ENCODE measurements at regions not wholly inside any gene's neighbourhood (a gene's known extent, or its start where the extent isn't known, plus 50 kb on each side); places are given as distances from the start of the nearest gene placed in this dataset.

GRCh38 chr3:144677103-144677502 lies 705.5 kb downstream of the DIPK2A start:
- no peak overlapping the region for H3K27ac ChIP-seq
- DNase-seq = no peak
- no peaks in the 10 kb centered on the region for H3K27me3 ChIP-seq
- TF ChIP-seq POLR2A (IDR thresholded peaks at IDR 0.05) (no peak), CTCF (IDR thresholded peaks at IDR 0.05) (no peak)
- intact Hi-C loops (cut with DNase I; ENCODE audit: low total_unique reads) = no loop called here
- H3K9me3 ChIP-seq = no peaks in the 10 kb centered on the region
- no peaks in the 10 kb centered on the region for H3K36me3 ChIP-seq (ENCODE audit: low read depth, missing control alignments)
- 30 to 55% methylated on average over 1 of the region's 1 CpG for WGBS, 2 donors
- no peaks in the 10 kb centered on the region for H3K4me1 ChIP-seq
- no peak overlapping the region for H3K4me3 ChIP-seq

GRCh38 chr3:144683065-144683464 lies 711.4 kb downstream of the DIPK2A start:
- Histone ChIP-seq H3K27me3 (no peaks in the 10 kb centered on the region), H3K9me3 (no peaks in the 10 kb centered on the region), H3K4me3 (no peak overlapping the region), H3K4me1 (no peaks in the 10 kb centered on the region), H3K27ac (no peak overlapping the region), H3K36me3 (ENCODE audit: low read depth, missing control alignments) (no peaks in the 10 kb centered on the region)
- no peak for TF ChIP-seq CTCF (IDR thresholded peaks at IDR 0.05)
- no peak for TF ChIP-seq POLR2A (IDR thresholded peaks at IDR 0.05)
- intact Hi-C loops (cut with DNase I; ENCODE audit: low total_unique reads) = no loop called here
- 93 to 97% methylated on average over 1 of the region's 1 CpG for WGBS, 2 donors
- no peak for DNase-seq

GRCh38 chr3:144687862-144688261 lies 716.2 kb downstream of the DIPK2A start:
- no peaks in the 10 kb centered on the region for H3K9me3 ChIP-seq
- peak; percentile 16 for DNase-seq
- WGBS, 2 donors = 59 to 66% methylated on average over 4 of the region's 4 CpGs
- no peak overlapping the region for H3K4me3 ChIP-seq
- H3K27ac ChIP-seq = no peak overlapping the region
- no peaks in the 10 kb centered on the region for H3K36me3 ChIP-seq (ENCODE audit: low read depth, missing control alignments)
- intact Hi-C loops (cut with DNase I; ENCODE audit: low total_unique reads) = no loop called here
- H3K27me3 ChIP-seq = no peaks in the 10 kb centered on the region
- TF ChIP-seq POLR2A (IDR thresholded peaks at IDR 0.05) = no peak
- no peak for TF ChIP-seq CTCF (IDR thresholded peaks at IDR 0.05)
- no peaks in the 10 kb centered on the region for H3K4me1 ChIP-seq

DNA sequence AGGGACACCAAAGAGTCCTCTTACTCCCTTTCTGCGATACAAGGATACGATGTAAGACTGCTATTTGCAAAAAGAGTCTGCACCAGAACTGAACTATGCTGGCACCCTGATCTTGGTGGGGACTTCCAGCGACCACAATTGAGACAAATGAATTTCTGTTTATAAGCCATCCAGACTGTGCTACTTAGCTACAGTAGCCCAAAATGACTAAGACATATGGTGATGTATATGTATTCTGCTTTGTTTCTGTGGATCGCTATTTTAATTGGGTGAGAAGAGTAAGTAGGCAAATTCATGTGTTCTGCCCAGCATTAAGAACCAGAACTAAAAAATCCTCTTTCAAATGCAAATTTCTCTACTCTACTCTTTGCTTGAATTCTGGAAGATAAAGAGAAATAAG lies 720.9 kb downstream of the DIPK2A start:
- Histone ChIP-seq H3K4me3 (no peak overlapping the region), H3K4me1 (no peaks in the 10 kb centered on the region), H3K36me3 (ENCODE audit: low read depth, missing control alignments) (no peaks in the 10 kb centered on the region), H3K27me3 (no peaks in the 10 kb centered on the region), H3K9me3 (no peaks in the 10 kb centered on the region), H3K27ac (no peak overlapping the region)
- DNase-seq = no peak
- TF ChIP-seq CTCF (IDR thresholded peaks at IDR 0.05) = no peak
- TF ChIP-seq POLR2A (IDR thresholded peaks at IDR 0.05) = no peak
- intact Hi-C loops (cut with DNase I; ENCODE audit: low total_unique reads) = no loop called here
- whole genome bisulfite sequencing, 2 donors = 69 to 80% methylated on average over 4 of the region's 4 CpGs

GRCh38 chr3:144708437-144708836 lies 736.8 kb downstream of the DIPK2A start:
- intact Hi-C loops (cut with DNase I; ENCODE audit: low total_unique reads) = no loop called here

More at GRCh38 chr3:144708437-144708836, 736.8 kb downstream of the DIPK2A start:
- TF ChIP-seq CTCF (IDR thresholded peaks at IDR 0.05) (no peak), POLR2A (IDR thresholded peaks at IDR 0.05) (no peak)
- Histone ChIP-seq H3K4me1 (no peaks in the 10 kb centered on the region), H3K9me3 (no peaks in the 10 kb centered on the region), H3K4me3 (no peak overlapping the region), H3K36me3 (ENCODE audit: low read depth, missing control alignments) (no peaks in the 10 kb centered on the region), H3K27ac (no peak overlapping the region), H3K27me3 (no peaks in the 10 kb centered on the region)
- no peak for DNase-seq
- WGBS, 2 donors = 67 to 68% methylated on average over 1 of the region's 1 CpG
